Uterus (tissue), 2 donors: ENCODE measurements at regions not wholly inside any gene's neighbourhood (a gene's known extent, or its start where the extent isn't known, plus 50 kb on each side); places are given as distances from the start of the nearest gene placed in this dataset.

ENCODE experiments used
- CTCF ChIP-seq, 4 experiments: fragments of 200-600 bp in 2 of 4; fragments of 450-650 bp in 2 of 4; sonication (generic) in 2 of 4; IDR thresholded peaks; one replicate each; pipeline ENCODE4 v1.5.1; 2016 to 2019; ENCODE audit warnings: antibody characterized with exemption in 4 of 4, mild to moderate bottlenecking in 2 of 4, moderate library complexity in 1 of 4
- POLR2A ChIP-seq, 2 donors: fragments of 450-650 bp; IDR thresholded peaks; one replicate each; pipeline ENCODE4 v1.6.1; 2016; ENCODE audit warnings: antibody characterized with exemption in 2 of 2, mild to moderate bottlenecking in 1 of 2, moderate library complexity in 1 of 2

GRCh38 chr21:25513810-25514209 lies 93.5 kb downstream of the MRPL39 start:
- TF ChIP-seq CTCF (IDR thresholded peaks at IDR 0.05) (no peak), POLR2A (IDR thresholded peaks at IDR 0.05) (no peak)
